Urothelium cell line (cell line): ENCODE measurements at regions not wholly inside any gene's neighbourhood (a gene's known extent, or its start where the extent isn't known, plus 50 kb on each side); places are given as distances from the start of the nearest gene placed in this dataset.
A peak's percentile ranks its signal among the peaks of the same experiment; 100 is the strongest.

Experiments
- DNase-seq: peaks from one replicate; pipeline ENCODE4 v3.0.0; 2011; ENCODE audit warnings: low spot score, mixed read lengths
- FAIRE-seq: peaks from 2 replicates; lab custom pipeline; 2011; peaks lifted over from hg19 to GRCh38; lab: Jason Lieb, UNC

- DNase-seq (no peak), FAIRE-seq (no peak)
Observed at GRCh38 chr2:120599656-120600055, 136.0 kb upstream of the GLI2 start.

- FAIRE-seq, result no peak
- no peak for DNase-seq
Observed at GRCh38 chr2:120600335-120600734, 135.3 kb upstream of the GLI2 start.

GRCh38 chr2:120600786-120601185, 134.9 kb upstream of the GLI2 start:
- FAIRE-seq, result no peak
- no peak for DNase-seq

- FAIRE-seq (peak; percentile 32), DNase-seq (no peak)
Observed at GRCh38 chr2:120601566-120601965, 134.1 kb upstream of the GLI2 start.

GRCh38 chr2:120602251-120602650, 133.4 kb upstream of the GLI2 start:
- FAIRE-seq, result peak; percentile 87
- no peak for DNase-seq

- FAIRE-seq (no peak), DNase-seq (no peak)
Observed at GRCh38 chr2:120604767-120605166, 130.9 kb upstream of the GLI2 start.

- no peak for DNase-seq
- FAIRE-seq, result peak; percentile 93
Observed at GRCh38 chr2:120605231-120605935, 130.3 kb upstream of the GLI2 start.

GRCh38 chr2:120606280-120606679, 129.4 kb upstream of the GLI2 start:
- DNase-seq (no peak), FAIRE-seq (peak; percentile 68)

- FAIRE-seq (peak; percentile 63), DNase-seq (no peak)
Observed at GRCh38 chr2:120606931-120607330, 128.7 kb upstream of the GLI2 start.

GRCh38 chr2:120607506-120607905, 128.2 kb upstream of the GLI2 start:
- FAIRE-seq, result no peak
- DNase-seq, result no peak

- no peak for FAIRE-seq
- no peak for DNase-seq
Observed at GRCh38 chr2:120607996-120608395, 127.7 kb upstream of the GLI2 start.

GRCh38 chr2:120609826-120610395, 125.8 kb upstream of the GLI2 start:
- FAIRE-seq, result no peak

GRCh38 chr2:120611016-120611415, 124.7 kb upstream of the GLI2 start:
- DNase-seq, result no peak

More at GRCh38 chr2:120609826-120610395, 125.8 kb upstream of the GLI2 start:
- DNase-seq, result no peak

GRCh38 chr2:120611961-120612360, 123.7 kb upstream of the GLI2 start:
- FAIRE-seq (no peak), DNase-seq (no peak)

More at GRCh38 chr2:120611016-120611415, 124.7 kb upstream of the GLI2 start:
- FAIRE-seq, result peak; percentile 69

- peak; percentile 72 for FAIRE-seq
- no peak for DNase-seq
Observed at GRCh38 chr2:120612471-120612870, 123.2 kb upstream of the GLI2 start.

GRCh38 chr2:120612931-120613330, 122.7 kb upstream of the GLI2 start:
- no peak for FAIRE-seq
- DNase-seq, result no peak

- peak; percentile 77 for DNase-seq
- FAIRE-seq, result peak; percentile 80
Observed at GRCh38 chr2:120613742-120614571, 121.7 kb upstream of the GLI2 start.

GRCh38 chr2:120614901-120615300, 120.8 kb upstream of the GLI2 start:
- DNase-seq, result no peak
- FAIRE-seq, result no peak

GRCh38 chr2:120616261-120616660, 119.4 kb upstream of the GLI2 start:
- DNase-seq, result no peak
- peak; percentile 17 for FAIRE-seq

GRCh38 chr2:120617055-120617454, 118.6 kb upstream of the GLI2 start:
- DNase-seq, result no peak
- no peak for FAIRE-seq

GRCh38 chr2:120618830-120619229, 116.8 kb upstream of the GLI2 start:
- DNase-seq (no peak), FAIRE-seq (no peak)

GRCh38 chr2:120619579-120619978, 116.1 kb upstream of the GLI2 start:
- FAIRE-seq, result no peak
- no peak for DNase-seq
